ENCODE measurements at regions not wholly inside any gene's neighbourhood (a gene's known extent, or its start where the extent isn't known, plus 50 kb on each side); places are given as distances from the start of the nearest gene placed in this dataset.

GRCh38 chr2:57210855-57211254, 835.8 kb upstream of the VRK2 start:
- TF ChIP-seq EZH2 (IDR thresholded peaks at IDR 0.05; ENCODE audit: insufficient read depth, poor library complexity, severe bottlenecking), result no peak
- no peak for TF ChIP-seq EZH2phosphoT487 (IDR thresholded peaks at IDR 0.05; ENCODE audit: insufficient read depth, low read depth)

All from GM23248 (cell line).